PC-9 (cell line): ENCODE measurements at regions not wholly inside any gene's neighbourhood (a gene's known extent, or its start where the extent isn't known, plus 50 kb on each side); places are given as distances from the start of the nearest gene placed in this dataset.

Source experiments
- BruUV-seq: library from RNA; stranded (reverse); fragments of 400-500 nt; replicated peaks from 2 replicates; lab custom pipeline; 2021; lab: Mats Ljungman, UMichigan
- CTCF ChIA-PET: fragments of 300-600 bp; sonication (Branson Sonifier 250); formaldehyde crosslinking; loops from one replicate; lab custom pipeline; 2022; ENCODE audit warnings: antibody characterized with exemption; lab: Charles Lee
- POLR2A ChIA-PET: fragments of 300-600 bp; sonication (Branson Sonifier 250); formaldehyde crosslinking; loops from one replicate; lab custom pipeline; 2022; ENCODE audit warnings: antibody characterized with exemption; ENCODE audit not compliant: unreplicated experiment; lab: Charles Lee
- DNase-seq, 2 experiments: peaks; one replicate each; pipeline versions ENCODE4 v3.0.0 to v3.0.0-alpha.2; 2015 to 2022; ENCODE audit warnings: mixed read lengths in 1 of 2
- H2AFZ ChIP-seq: fragments of 200-600 bp; sonication (generic); 2 replicates; pipeline ENCODE4 v1.8.1; 2017; ENCODE audit warnings: antibody characterized with exemption
- H3F3A ChIP-seq: fragments of 200-600 bp; sonication (generic); 2 replicates; pipeline ENCODE4 v1.8.1; 2017; ENCODE audit warnings: antibody characterized with exemption, mild to moderate bottlenecking, low read depth; ENCODE audit not compliant: insufficient read depth
- H3K27ac ChIP-seq: fragments of 200-600 bp; sonication (generic); 2 replicates; pipeline ENCODE4 v1.6.1; 2016; ENCODE audit warnings: mixed run types
- H3K27me3 ChIP-seq: fragments of 200-600 bp; sonication (generic); 2 replicates; pipeline ENCODE4 v1.6.1; 2016; ENCODE audit warnings: low read depth, mixed run types; ENCODE audit not compliant: insufficient read depth
- H3K36me3 ChIP-seq: fragments of 200-600 bp; sonication (generic); 2 replicates; pipeline ENCODE4 v1.6.1; 2016; ENCODE audit warnings: low read depth, mixed run types
- H3K4me1 ChIP-seq: fragments of 200-600 bp; sonication (generic); replicated peaks from 2 replicates; pipeline ENCODE4 v1.6.1; 2016; ENCODE audit warnings: mixed run types; ENCODE audit not compliant: insufficient read depth
- H3K4me2 ChIP-seq: fragments of 200-600 bp; sonication (generic); 2 replicates; pipeline ENCODE4 v1.6.1; 2017; ENCODE audit warnings: mixed run types
- H3K4me3 ChIP-seq: fragments of 200-600 bp; sonication (generic); 2 replicates; pipeline ENCODE4 v1.6.1; 2016; ENCODE audit warnings: mixed run types
- H3K79me2 ChIP-seq: fragments of 200-600 bp; sonication (generic); 2 replicates; pipeline ENCODE4 v1.6.1; 2017; ENCODE audit warnings: low read depth, mixed run types
- H3K9me2 ChIP-seq: fragments of 200-600 bp; sonication (generic); 2 replicates; pipeline ENCODE4 v1.8.1; 2017; ENCODE audit warnings: mild to moderate bottlenecking; ENCODE audit not compliant: insufficient read depth
- H3K9me3 ChIP-seq: fragments of 200-600 bp; sonication (generic); 2 replicates; pipeline ENCODE4 v1.8.1; 2016; ENCODE audit warnings: low read depth; ENCODE audit not compliant: insufficient read depth
- H4K20me1 ChIP-seq: fragments of 200-600 bp; sonication (generic); 2 replicates; pipeline ENCODE4 v1.8.1; 2017; ENCODE audit not compliant: insufficient read depth
- EZH2 ChIP-seq: fragments of 200-600 bp; sonication (generic); IDR thresholded peaks from 2 replicates; pipeline ENCODE4 v1.8.0; 2017; ENCODE audit warnings: antibody characterized with exemption, low read depth
- intact Hi-C: fragments of 100-400 bp; cut with micrococcal nuclease; formaldehyde crosslinking; loops from one replicate; pipeline ENCODE4 v1.10.0; 2022; ENCODE audit not compliant: unreplicated experiment
- TF ChIP-seq, protein P1 (sequence below): fragments of 200-600 bp; sonication (generic); conservative IDR thresholded peaks from 2 replicates; pipeline ENCODE4 v1.6.1; 2017; ENCODE audit warnings: mixed run types, antibody characterized with exemption, mild to moderate bottlenecking, moderate library complexity

GRCh38 chr1:59223198-59223597 lies 73.7 kb upstream of the FGGY start:
- no TSS peak for BruUV-seq
- Histone ChIP-seq H3K36me3 (no peaks in the 10 kb centered on the region), H3K27me3 (no peaks in the 10 kb centered on the region), H3K4me1 (peaks cover 19% of the 10 kb centered on the region), H3K9me2 (0 out of 2 replicates have a peak, but pooled peaks cover 2% of the 10 kb centered on the region), H3K9me3 (no peaks in the 10 kb centered on the region), H4K20me1 (no peaks in the 10 kb centered on the region), H3K4me2 (no peak overlapping the region), H3K79me2 (no peaks in the 10 kb centered on the region), H3F3A (no peaks in the 10 kb centered on the region), H3K4me3 (no peak overlapping the region), H3K27ac (no peak overlapping the region), H2AFZ (no peak overlapping the region)
- ChIA-PET CTCF (no interaction called here), POLR2A (no interaction called here)
- intact Hi-C loops = no loop called here
- no peak for TF ChIP-seq EZH2
- TF ChIP-seq, protein P1, sequence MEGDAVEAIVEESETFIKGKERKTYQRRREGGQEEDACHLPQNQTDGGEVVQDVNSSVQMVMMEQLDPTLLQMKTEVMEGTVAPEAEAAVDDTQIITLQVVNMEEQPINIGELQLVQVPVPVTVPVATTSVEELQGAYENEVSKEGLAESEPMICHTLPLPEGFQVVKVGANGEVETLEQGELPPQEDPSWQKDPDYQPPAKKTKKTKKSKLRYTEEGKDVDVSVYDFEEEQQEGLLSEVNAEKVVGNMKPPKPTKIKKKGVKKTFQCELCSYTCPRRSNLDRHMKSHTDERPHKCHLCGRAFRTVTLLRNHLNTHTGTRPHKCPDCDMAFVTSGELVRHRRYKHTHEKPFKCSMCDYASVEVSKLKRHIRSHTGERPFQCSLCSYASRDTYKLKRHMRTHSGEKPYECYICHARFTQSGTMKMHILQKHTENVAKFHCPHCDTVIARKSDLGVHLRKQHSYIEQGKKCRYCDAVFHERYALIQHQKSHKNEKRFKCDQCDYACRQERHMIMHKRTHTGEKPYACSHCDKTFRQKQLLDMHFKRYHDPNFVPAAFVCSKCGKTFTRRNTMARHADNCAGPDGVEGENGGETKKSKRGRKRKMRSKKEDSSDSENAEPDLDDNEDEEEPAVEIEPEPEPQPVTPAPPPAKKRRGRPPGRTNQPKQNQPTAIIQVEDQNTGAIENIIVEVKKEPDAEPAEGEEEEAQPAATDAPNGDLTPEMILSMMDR = no peak
- no peak for DNase-seq

- H3K9me2 ChIP-seq = 0 out of 2 replicates have a peak, but pooled peaks cover 5% of the 10 kb centered on the region
- ChIA-PET POLR2A (no interaction called here), CTCF (no interaction called here)
- H3K79me2 ChIP-seq = no peaks in the 10 kb centered on the region
- H3K27me3 ChIP-seq = no peaks in the 10 kb centered on the region
- no TSS peak for BruUV-seq
- H2AFZ ChIP-seq = no peak overlapping the region
- no peak overlapping the region for H3K4me3 ChIP-seq
- DNase-seq = no peak
- TF ChIP-seq, protein P1 = no peak
- TF ChIP-seq EZH2 = no peak
- H4K20me1 ChIP-seq = no peaks in the 10 kb centered on the region
- H3F3A ChIP-seq = no peaks in the 10 kb centered on the region
- no peak overlapping the region for H3K4me2 ChIP-seq
- H3K9me3 ChIP-seq = no peaks in the 10 kb centered on the region
- no peak overlapping the region for H3K27ac ChIP-seq
- H3K4me1 ChIP-seq = peaks cover 10% of the 10 kb centered on the region
- no peaks in the 10 kb centered on the region for H3K36me3 ChIP-seq
- intact Hi-C loops = no loop called here
Observed at GRCh38 chr1:59223989-59224634, 72.8 kb upstream of the FGGY start.

DNA sequence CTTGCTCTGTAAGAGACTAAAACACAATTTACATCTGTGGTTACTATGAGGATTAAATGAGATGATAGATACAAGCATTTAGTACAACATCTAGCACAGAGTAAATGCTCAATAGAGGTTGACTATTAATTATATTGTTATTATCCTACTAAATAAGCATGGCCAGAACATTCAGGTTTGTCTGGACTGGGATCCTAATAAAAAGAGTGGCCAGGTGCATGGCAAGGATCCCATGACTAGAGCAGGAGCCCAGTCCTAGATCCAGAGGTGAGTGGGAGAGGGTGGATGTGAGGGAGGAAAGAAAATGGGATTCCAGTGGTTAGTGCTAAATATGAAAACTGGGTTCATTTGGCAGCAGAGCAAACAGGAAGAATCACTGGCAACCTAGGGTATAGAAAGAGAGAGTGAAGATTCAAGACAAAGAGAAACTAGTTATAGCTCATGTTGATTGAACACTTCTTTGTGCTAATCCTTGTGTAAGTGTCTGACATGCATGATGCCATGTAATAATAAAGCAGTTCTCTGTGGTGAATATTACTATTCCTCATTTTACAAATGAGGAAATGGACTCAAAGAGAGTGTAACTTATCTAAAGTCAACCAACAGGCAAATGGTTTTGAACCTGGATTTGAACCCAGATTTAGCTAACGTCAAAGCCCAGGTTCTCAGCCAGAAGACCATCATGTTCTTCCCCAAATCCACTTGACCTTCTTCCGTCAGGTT lies 71.1 kb upstream of the FGGY start:
- no peaks in the 10 kb centered on the region for H3K36me3 ChIP-seq
- H3K4me1 ChIP-seq = peaks cover 9% of the 10 kb centered on the region
- H3F3A ChIP-seq = no peaks in the 10 kb centered on the region
- no TSS peak for BruUV-seq
- DNase-seq = no peak
- no peaks in the 10 kb centered on the region for H4K20me1 ChIP-seq
- H3K27me3 ChIP-seq = no peaks in the 10 kb centered on the region
- no peak overlapping the region for H2AFZ ChIP-seq
- ChIA-PET CTCF (no interaction called here), POLR2A (no interaction called here)
- no peak overlapping the region for H3K4me3 ChIP-seq
- H3K79me2 ChIP-seq = no peaks in the 10 kb centered on the region
- H3K4me2 ChIP-seq = no peak overlapping the region
- TF ChIP-seq, protein P1 = no peak
- TF ChIP-seq EZH2 = no peak
- H3K9me2 ChIP-seq = 0 out of 2 replicates have a peak, but pooled peaks cover 5% of the 10 kb centered on the region
- no peaks in the 10 kb centered on the region for H3K9me3 ChIP-seq
- intact Hi-C loops = no loop called here
- H3K27ac ChIP-seq = no peak overlapping the region
